ENCODE measurements at regions not wholly inside any gene's neighbourhood (a gene's known extent, or its start where the extent isn't known, plus 50 kb on each side); places are given as distances from the start of the nearest gene placed in this dataset.

GRCh38 chr19:28425046-28425931 lies 787.7 kb downstream of the UQCRFS1 start:
- ATAC-seq (no peak), DNase-seq (ENCODE audit: low spot score) (no peak)
- no peaks in the 10 kb centered on the region for H3K9me3 Mint-ChIP-seq
- no peaks in the 10 kb centered on the region for H3K27me3 Mint-ChIP-seq
- no peaks in the 10 kb centered on the region for H3K36me3 Mint-ChIP-seq
- H3K4me3 Mint-ChIP-seq: no peak overlapping the region
- peaks cover 0 to 32% of the 10 kb centered on the region in 2 donors for H3K4me1 Mint-ChIP-seq (ENCODE audit: low read depth in 2 of 2)
- H3K27ac Mint-ChIP-seq: no peak overlapping the region

GRCh38 chr19:28424662-28425045 lies 788.3 kb downstream of the UQCRFS1 start:
- peaks cover 0 to 34% of the 10 kb centered on the region in 2 donors for H3K4me1 Mint-ChIP-seq (ENCODE audit: low read depth in 2 of 2)
- H3K4me3 Mint-ChIP-seq: no peak overlapping the region
- H3K27me3 Mint-ChIP-seq: no peaks in the 10 kb centered on the region
- no peak overlapping the region for H3K27ac Mint-ChIP-seq
- H3K36me3 Mint-ChIP-seq: no peaks in the 10 kb centered on the region
- no peaks in the 10 kb centered on the region for H3K9me3 Mint-ChIP-seq
- no peak for DNase-seq (ENCODE audit: low spot score)
- ATAC-seq: no peak

- DNase-seq (ENCODE audit: low spot score) (no peak), ATAC-seq (no peak)
- Mint-ChIP-seq H3K4me1 (ENCODE audit: low read depth in 2 of 2) (peaks cover 0 to 34% of the 10 kb centered on the region in 2 donors), H3K27ac (no peak overlapping the region), H3K27me3 (no peaks in the 10 kb centered on the region), H3K4me3 (no peak overlapping the region), H3K36me3 (no peaks in the 10 kb centered on the region), H3K9me3 (no peaks in the 10 kb centered on the region)
Measured at GRCh38 chr19:28424077-28424476, 788.9 kb downstream of the UQCRFS1 start.

GRCh38 chr19:28422791-28423650 lies 789.9 kb downstream of the UQCRFS1 start:
- Mint-ChIP-seq H3K9me3 (no peaks in the 10 kb centered on the region), H3K27ac (no peak overlapping the region), H3K4me3 (no peak overlapping the region), H3K36me3 (no peaks in the 10 kb centered on the region), H3K4me1 (ENCODE audit: low read depth in 2 of 2) (peaks cover 0 to 34% of the 10 kb centered on the region in 2 donors), H3K27me3 (no peaks in the 10 kb centered on the region)
- ATAC-seq (no peak), DNase-seq (ENCODE audit: low spot score) (no peak)

GRCh38 chr19:28422046-28422445 lies 790.9 kb downstream of the UQCRFS1 start:
- Mint-ChIP-seq H3K4me1 (ENCODE audit: low read depth in 2 of 2) (peaks cover 0 to 29% of the 10 kb centered on the region in 2 donors), H3K36me3 (no peaks in the 10 kb centered on the region), H3K4me3 (no peak overlapping the region), H3K27ac (no peak overlapping the region), H3K9me3 (no peaks in the 10 kb centered on the region), H3K27me3 (no peaks in the 10 kb centered on the region)
- no peak for ATAC-seq
- DNase-seq (ENCODE audit: low spot score): no peak

GRCh38 chr19:28420811-28421550 lies 792.0 kb downstream of the UQCRFS1 start:
- Mint-ChIP-seq H3K27ac (no peak overlapping the region), H3K9me3 (no peaks in the 10 kb centered on the region), H3K36me3 (no peaks in the 10 kb centered on the region), H3K27me3 (no peaks in the 10 kb centered on the region), H3K4me3 (no peak overlapping the region), H3K4me1 (ENCODE audit: low read depth in 2 of 2) (peaks cover 0 to 26% of the 10 kb centered on the region in 2 donors)
- ATAC-seq (peak; percentile 63 to 78), DNase-seq (ENCODE audit: low spot score) (no peak)

GRCh38 chr19:28419312-28419711 lies 793.6 kb downstream of the UQCRFS1 start:
- Mint-ChIP-seq H3K4me3 (no peak overlapping the region), H3K27ac (no peak overlapping the region), H3K9me3 (no peaks in the 10 kb centered on the region), H3K27me3 (peaks cover 0 to 5% of the 10 kb centered on the region in 2 donors), H3K36me3 (no peaks in the 10 kb centered on the region), H3K4me1 (ENCODE audit: low read depth in 2 of 2) (peaks cover 0 to 19% of the 10 kb centered on the region in 2 donors)
- ATAC-seq (no peak), DNase-seq (ENCODE audit: low spot score) (no peak)

- Mint-ChIP-seq H3K36me3 (no peaks in the 10 kb centered on the region), H3K27me3 (peaks cover 0 to 5% of the 10 kb centered on the region in 2 donors), H3K4me3 (no peak overlapping the region), H3K4me1 (ENCODE audit: low read depth in 2 of 2) (peaks cover 0 to 19% of the 10 kb centered on the region in 2 donors), H3K27ac (no peak overlapping the region), H3K9me3 (no peaks in the 10 kb centered on the region)
- DNase-seq (ENCODE audit: low spot score) (no peak), ATAC-seq (no peak)
Measured at GRCh38 chr19:28417361-28417760, 795.6 kb downstream of the UQCRFS1 start.

- Mint-ChIP-seq H3K4me3 (no peak overlapping the region), H3K9me3 (no peaks in the 10 kb centered on the region), H3K36me3 (no peaks in the 10 kb centered on the region), H3K27ac (no peak overlapping the region), H3K4me1 (ENCODE audit: low read depth in 2 of 2) (peaks cover 0 to 9% of the 10 kb centered on the region in 2 donors), H3K27me3 (peaks cover 0 to 5% of the 10 kb centered on the region in 2 donors)
- no peak for ATAC-seq
- DNase-seq (ENCODE audit: low spot score): no peak
Measured at GRCh38 chr19:28416245-28416644, 796.7 kb downstream of the UQCRFS1 start.

- DNase-seq (ENCODE audit: low spot score): no peak
- ATAC-seq: no peak
- no peak overlapping the region for H3K27ac Mint-ChIP-seq
- no peaks in the 10 kb centered on the region for H3K4me1 Mint-ChIP-seq (ENCODE audit: low read depth in 2 of 2)
- H3K9me3 Mint-ChIP-seq: no peaks in the 10 kb centered on the region
- no peak overlapping the region for H3K4me3 Mint-ChIP-seq
- H3K36me3 Mint-ChIP-seq: no peaks in the 10 kb centered on the region
- peaks cover 0 to 5% of the 10 kb centered on the region in 2 donors for H3K27me3 Mint-ChIP-seq
Measured at GRCh38 chr19:28414748-28415147, 798.2 kb downstream of the UQCRFS1 start.

- no peak for ATAC-seq
- DNase-seq (ENCODE audit: low spot score): no peak
- no peak overlapping the region for H3K4me3 Mint-ChIP-seq
- peaks cover 0 to 9% of the 10 kb centered on the region in 2 donors for H3K27me3 Mint-ChIP-seq
- no peaks in the 10 kb centered on the region for H3K9me3 Mint-ChIP-seq
- H3K4me1 Mint-ChIP-seq (ENCODE audit: low read depth in 2 of 2): peaks cover 0 to 19% of the 10 kb centered on the region in 2 donors
- H3K27ac Mint-ChIP-seq: no peak overlapping the region
- H3K36me3 Mint-ChIP-seq: no peaks in the 10 kb centered on the region
Measured at GRCh38 chr19:28409859-28410258, 803.1 kb downstream of the UQCRFS1 start.

GRCh38 chr19:28406966-28407365 lies 806.0 kb downstream of the UQCRFS1 start:
- Mint-ChIP-seq H3K36me3 (no peaks in the 10 kb centered on the region), H3K27ac (no peak overlapping the region), H3K4me3 (no peak overlapping the region), H3K9me3 (no peaks in the 10 kb centered on the region), H3K27me3 (peaks cover 11 to 16% of the 10 kb centered on the region in 2 donors), H3K4me1 (ENCODE audit: low read depth in 2 of 2) (peaks cover 0 to 19% of the 10 kb centered on the region in 2 donors)
- no peak for DNase-seq (ENCODE audit: low spot score)
- ATAC-seq: no peak

- Mint-ChIP-seq H3K27me3 (peaks cover 11 to 16% of the 10 kb centered on the region in 2 donors), H3K9me3 (no peaks in the 10 kb centered on the region), H3K4me1 (ENCODE audit: low read depth in 2 of 2) (peaks cover 0 to 19% of the 10 kb centered on the region in 2 donors), H3K36me3 (no peaks in the 10 kb centered on the region), H3K4me3 (no peak overlapping the region), H3K27ac (no peak overlapping the region)
- ATAC-seq (no peak), DNase-seq (ENCODE audit: low spot score) (no peak)
Measured at GRCh38 chr19:28405346-28405742, 807.6 kb downstream of the UQCRFS1 start.
